Calu3 (cell line): ENCODE measurements at regions not wholly inside any gene's neighbourhood (a gene's known extent, or its start where the extent isn't known, plus 50 kb on each side); places are given as distances from the start of the nearest gene placed in this dataset.

ENCODE experiments used
- BruUV-seq: library from RNA; stranded (reverse); fragments of 400-500 nt; replicated peaks from 2 replicates; lab custom pipeline; 2021; lab: Mats Ljungman, UMichigan
- CTCF ChIA-PET: fragments of 300-600 bp; sonication (Branson Sonifier 250); formaldehyde crosslinking; loops from one replicate; lab custom pipeline; 2022; ENCODE audit warnings: antibody characterized with exemption; lab: Charles Lee
- DNase-seq: peaks from one replicate; pipeline ENCODE4 v3.0.0; 2022
- H3K27ac Mint-ChIP-seq: one replicate; pipeline ENCODE4 v1.8.0; 2022; ENCODE audit warnings: mixed read lengths; ENCODE audit not compliant: unreplicated experiment
- H3K27me3 Mint-ChIP-seq: one replicate; pipeline ENCODE4 v1.8.0; 2022; ENCODE audit warnings: mixed read lengths; ENCODE audit not compliant: unreplicated experiment
- H3K36me3 Mint-ChIP-seq: one replicate; pipeline ENCODE4 v1.8.0; 2022; ENCODE audit warnings: mild to moderate bottlenecking, moderate library complexity, mixed read lengths; ENCODE audit not compliant: insufficient read depth, unreplicated experiment
- H3K4me1 Mint-ChIP-seq: one replicate; pipeline ENCODE4 v1.8.0; 2022; ENCODE audit warnings: mild to moderate bottlenecking, low read depth, mixed read lengths; ENCODE audit not compliant: unreplicated experiment
- H3K4me3 Mint-ChIP-seq: one replicate; pipeline ENCODE4 v1.8.0; 2022; ENCODE audit warnings: mild to moderate bottlenecking, low read depth, moderate library complexity, mixed read lengths; ENCODE audit not compliant: unreplicated experiment
- H3K9me3 Mint-ChIP-seq: one replicate; pipeline ENCODE4 v1.8.0; 2022; ENCODE audit warnings: low read depth, mixed read lengths; ENCODE audit not compliant: unreplicated experiment
- CTCF ChIP-seq: fragments of 200-600 bp; IDR thresholded peaks from one replicate; pipeline ENCODE4 v1.8.0; 2022; ENCODE audit warnings: antibody characterized with exemption; ENCODE audit not compliant: unreplicated experiment
- intact Hi-C: fragments of 100-400 bp; cut with micrococcal nuclease; formaldehyde crosslinking; loops from one replicate; pipeline ENCODE4 v1.10.0; 2022; ENCODE audit not compliant: unreplicated experiment

DNA sequence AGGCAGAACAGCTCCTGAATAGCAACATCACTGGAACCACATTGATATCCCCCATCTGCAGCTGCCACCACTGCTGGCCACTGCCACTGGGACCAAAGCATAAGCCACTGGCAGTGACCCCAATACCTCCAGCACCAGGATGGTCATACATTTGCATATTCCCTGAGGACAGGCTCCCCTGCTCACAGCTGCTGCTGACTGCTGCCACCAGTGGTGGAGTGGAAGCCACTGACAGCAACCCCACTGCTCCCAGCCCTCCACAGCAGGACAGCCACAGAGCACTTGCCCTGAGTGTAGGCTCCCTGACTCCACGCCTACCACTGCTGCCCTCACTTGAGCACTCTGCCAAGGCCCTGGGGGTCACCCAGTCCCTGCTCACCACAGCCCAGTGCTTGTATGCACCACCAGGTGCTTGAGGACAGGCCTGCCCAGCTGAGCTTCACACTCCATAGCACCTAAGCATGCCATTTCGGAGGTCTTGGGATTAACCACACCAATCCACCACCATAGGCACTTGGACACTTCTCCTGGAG is 327.4 kb upstream of the RPS23 start:
- Mint-ChIP-seq H3K27ac (no peak overlapping the region), H3K36me3 (no peaks in the 10 kb centered on the region), H3K9me3 (peaks cover 3% of the 10 kb centered on the region), H3K27me3 (no peaks in the 10 kb centered on the region), H3K4me3 (no peak overlapping the region), H3K4me1 (peaks cover 18% of the 10 kb centered on the region)
- BruUV-seq, result no TSS peak
- CTCF ChIA-PET, result no interaction called here
- no peak for TF ChIP-seq CTCF
- intact Hi-C loops, result no loop called here
- no peak for DNase-seq

DNA sequence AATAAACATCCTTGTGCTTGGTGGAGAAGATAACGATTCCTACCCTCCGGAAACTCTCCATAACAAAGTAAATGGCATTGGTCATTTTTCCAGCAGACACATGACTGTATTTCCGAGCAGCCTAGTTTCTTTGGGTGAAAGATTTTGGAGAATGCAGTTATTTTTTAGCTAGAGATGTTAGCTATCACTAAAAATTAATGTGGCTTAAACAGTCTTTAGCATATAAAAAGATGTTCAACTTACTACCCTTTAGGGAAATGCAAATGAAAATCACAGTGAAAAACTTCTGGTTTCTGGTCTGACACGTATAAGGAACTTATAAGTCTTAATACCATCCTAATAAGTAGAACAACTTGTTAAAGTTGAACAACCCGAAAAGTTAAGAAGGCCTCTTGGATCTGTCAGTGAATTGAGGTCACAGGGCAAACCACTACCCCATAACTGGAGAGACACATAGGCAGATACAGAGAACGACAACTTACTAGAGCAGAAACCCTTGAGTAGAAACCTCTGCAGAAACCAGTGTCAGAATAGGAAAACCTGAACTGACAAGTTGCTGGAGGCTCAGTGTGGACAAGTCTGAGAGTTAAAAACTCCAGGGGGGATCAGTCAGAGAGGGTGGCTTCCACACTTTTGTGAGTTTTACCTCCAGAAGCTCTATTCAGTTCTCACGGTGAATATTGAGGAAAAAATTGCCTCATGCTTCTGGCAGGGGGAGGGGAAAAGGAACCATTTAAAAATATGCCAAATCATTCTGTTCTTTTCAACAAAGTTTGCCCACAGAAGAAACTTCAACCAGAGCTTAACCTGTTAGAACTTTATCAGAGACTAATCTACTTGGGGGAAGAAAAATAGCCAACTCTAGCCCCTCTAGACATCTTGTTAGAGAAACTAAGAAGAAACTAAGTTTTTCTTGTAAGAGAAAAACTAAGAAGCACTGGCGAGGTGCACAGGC is 325.2 kb upstream of the RPS23 start:
- H3K36me3 Mint-ChIP-seq, result no peaks in the 10 kb centered on the region
- H3K27me3 Mint-ChIP-seq, result no peaks in the 10 kb centered on the region
- no peak for DNase-seq
- H3K27ac Mint-ChIP-seq, result no peak overlapping the region
- no TSS peak for BruUV-seq
- H3K4me3 Mint-ChIP-seq, result no peak overlapping the region
- CTCF ChIA-PET, result interaction anchor here (2.1 kb wide), 1 partner anchor 18 kb away, joined by 4 read pairs; no protein-coding TSS in a partner anchor
- TF ChIP-seq CTCF, result no peak
- peaks cover 3% of the 10 kb centered on the region for H3K9me3 Mint-ChIP-seq
- intact Hi-C loops, result no loop called here
- peaks cover 20% of the 10 kb centered on the region for H3K4me1 Mint-ChIP-seq

DNA sequence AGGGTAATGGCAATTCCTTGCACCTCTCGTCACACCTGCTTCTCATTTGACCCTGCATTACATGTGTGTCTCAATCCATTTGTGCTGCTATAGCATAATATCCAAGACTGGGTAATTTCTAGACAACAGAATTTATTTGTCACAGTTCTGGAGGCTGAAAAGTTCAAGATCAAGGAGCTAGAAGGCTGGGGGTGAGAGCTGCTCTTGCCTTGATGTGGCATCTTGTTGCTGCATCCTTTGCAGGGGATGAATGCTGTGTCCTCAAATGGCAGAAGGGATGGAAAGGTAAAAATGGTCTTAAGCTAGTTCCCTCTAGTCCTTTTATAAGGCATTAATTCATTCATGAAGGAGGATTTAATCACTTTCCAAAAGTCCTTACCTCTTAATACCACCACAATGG is 323.7 kb upstream of the RPS23 start:
- H3K27ac Mint-ChIP-seq, result no peak overlapping the region
- DNase-seq, result no peak
- H3K27me3 Mint-ChIP-seq, result no peaks in the 10 kb centered on the region
- intact Hi-C loops, result no loop called here
- H3K9me3 Mint-ChIP-seq, result peaks cover 3% of the 10 kb centered on the region
- CTCF ChIA-PET, result interaction anchor here (2.1 kb wide), 1 partner anchor 17 kb away, joined by 4 read pairs; no protein-coding TSS in a partner anchor
- TF ChIP-seq CTCF, result no peak
- H3K4me1 Mint-ChIP-seq, result peaks cover 20% of the 10 kb centered on the region
- no TSS peak for BruUV-seq
- no peaks in the 10 kb centered on the region for H3K36me3 Mint-ChIP-seq
- H3K4me3 Mint-ChIP-seq, result no peak overlapping the region

- Mint-ChIP-seq H3K9me3 (peaks cover under 1% of the 10 kb centered on the region), H3K27ac (no peak overlapping the region), H3K4me1 (peaks cover 20% of the 10 kb centered on the region), H3K27me3 (no peaks in the 10 kb centered on the region), H3K36me3 (no peaks in the 10 kb centered on the region), H3K4me3 (no peak overlapping the region)
- intact Hi-C loops, result no loop called here
- CTCF ChIA-PET, result no interaction called here
- TF ChIP-seq CTCF, result no peak
- no TSS peak for BruUV-seq
- peak; percentile 35 for DNase-seq
Observed at GRCh38 chr5:82601077-82601476, 322.9 kb upstream of the RPS23 start.
